H9 (cell line): ENCODE measurements at regions not wholly inside any gene's neighbourhood (a gene's known extent, or its start where the extent isn't known, plus 50 kb on each side); places are given as distances from the start of the nearest gene placed in this dataset.

ENCODE experiments used
- DNase-seq: peaks from one replicate; pipeline ENCODE4 v3.0.0-alpha.2; 2017
- H2AFZ ChIP-seq: one replicate; pipeline ENCODE4 v1.6.1; 2013; ENCODE audit warnings: mild to moderate bottlenecking, low read length, control low read depth, moderate library complexity
- H2AK5ac ChIP-seq: 2 replicates; pipeline ENCODE4 v1.6.1; 2013; ENCODE audit warnings: low read length, control low read depth, mixed read lengths; ENCODE audit not compliant: insufficient read length
- H2BK120ac ChIP-seq: one replicate; pipeline ENCODE4 v1.6.1; 2013; ENCODE audit warnings: low read depth, mild to moderate bottlenecking, low read length, control low read depth, inconsistent platforms; ENCODE audit not compliant: poor library complexity, severe bottlenecking
- H2BK12ac ChIP-seq: 2 replicates; pipeline ENCODE4 v1.6.1; 2013; ENCODE audit warnings: low read length, control low read depth, mixed read lengths, low read depth; ENCODE audit not compliant: insufficient read length
- H2BK15ac ChIP-seq: 2 replicates; pipeline ENCODE4 v1.6.1; 2013; ENCODE audit warnings: low read depth, low read length, control low read depth
- H2BK20ac ChIP-seq: one replicate; pipeline ENCODE4 v1.6.1; 2013; ENCODE audit warnings: low read depth, mild to moderate bottlenecking, low read length, control low read depth, inconsistent platforms; ENCODE audit not compliant: poor library complexity, severe bottlenecking
- H2BK5ac ChIP-seq: 2 replicates; pipeline ENCODE4 v1.6.1; 2013; ENCODE audit warnings: low read length, control low read depth, mixed read lengths; ENCODE audit not compliant: insufficient read length
- H3K14ac ChIP-seq: 2 replicates; pipeline ENCODE4 v1.6.1; 2013; ENCODE audit warnings: low read length, control low read depth; ENCODE audit not compliant: insufficient read depth
- H3K18ac ChIP-seq: 2 replicates; pipeline ENCODE4 v1.6.1; 2013; ENCODE audit warnings: low read depth, mild to moderate bottlenecking, mixed read lengths, low read length, control low read depth; ENCODE audit not compliant: insufficient read length
- H3K23ac ChIP-seq: 2 replicates; pipeline ENCODE4 v1.6.1; 2013; ENCODE audit warnings: low read length, control low read depth, mixed read lengths, low read depth; ENCODE audit not compliant: insufficient read length
- H3K23me2 ChIP-seq: 2 replicates; pipeline ENCODE4 v1.6.1; 2013; ENCODE audit warnings: low read depth, mild to moderate bottlenecking, mixed read lengths, low read length, control low read depth; ENCODE audit not compliant: insufficient read length, poor library complexity, severe bottlenecking
- H3K27ac ChIP-seq: 2 replicates; pipeline ENCODE4 v1.5.1; 2013; ENCODE audit warnings: low read length, control low read depth, mixed read lengths, low read depth; ENCODE audit not compliant: insufficient read length
- H3K27me3 ChIP-seq: 2 replicates; pipeline ENCODE4 v1.6.1; 2013; ENCODE audit warnings: low read length, control low read depth, inconsistent platforms; ENCODE audit not compliant: insufficient read depth
- H3K4ac ChIP-seq: 2 replicates; pipeline ENCODE4 v1.6.1; 2013; ENCODE audit warnings: low read depth, mild to moderate bottlenecking, control low read depth, inconsistent platforms, low read length, moderate library complexity
- H3K4me1 ChIP-seq: 2 replicates; pipeline ENCODE4 v1.6.1; 2013; ENCODE audit warnings: low read length, control low read depth, inconsistent platforms; ENCODE audit not compliant: insufficient read depth
- H3K4me2 ChIP-seq: 2 replicates; pipeline ENCODE4 v1.6.1; 2013; ENCODE audit warnings: low read length, control low read depth, mixed read lengths; ENCODE audit not compliant: insufficient read length, insufficient read depth
- H3K56ac ChIP-seq: 2 replicates; pipeline ENCODE4 v1.6.1; 2013; ENCODE audit warnings: low read depth, mild to moderate bottlenecking, mixed read lengths, low read length, control low read depth; ENCODE audit not compliant: insufficient read length
- H3K79me1 ChIP-seq: 2 replicates; pipeline ENCODE4 v1.6.1; 2013; ENCODE audit warnings: low read depth, mild to moderate bottlenecking, moderate library complexity, low read length, control low read depth, inconsistent platforms; ENCODE audit not compliant: insufficient read depth, poor library complexity, severe bottlenecking
- H3K79me2 ChIP-seq: 2 replicates; pipeline ENCODE4 v1.6.1; 2013; ENCODE audit warnings: low read length, control low read depth, inconsistent platforms; ENCODE audit not compliant: insufficient read depth
- H3K9ac ChIP-seq: 2 replicates; pipeline ENCODE4 v1.6.1; 2013; ENCODE audit warnings: low read length, control low read depth, mixed read lengths; ENCODE audit not compliant: insufficient read length; ENCODE audit errors: extremely low read depth
- H3K9me3 ChIP-seq: one replicate; pipeline ENCODE4 v1.6.1; 2013; ENCODE audit warnings: low read depth, low read length, inconsistent platforms; ENCODE audit not compliant: control insufficient read depth
- H3T11ph ChIP-seq: one replicate; pipeline ENCODE4 v1.6.1; 2013; ENCODE audit warnings: mild to moderate bottlenecking, low read length, control low read depth, inconsistent platforms
- H4K20me1 ChIP-seq: one replicate; pipeline ENCODE4 v1.6.1; 2013; ENCODE audit not compliant: control insufficient read depth, insufficient read length, insufficient read depth
- H4K5ac ChIP-seq: 2 replicates; pipeline ENCODE4 v1.6.1; 2013; ENCODE audit warnings: low read depth, mild to moderate bottlenecking, mixed read lengths, low read length, control low read depth; ENCODE audit not compliant: insufficient read length
- H4K8ac ChIP-seq: replicated peaks from 2 replicates; pipeline ENCODE4 v1.6.1; 2013; ENCODE audit warnings: low read length, control low read depth, mixed read lengths, low read depth; ENCODE audit not compliant: insufficient read length
- H4K91ac ChIP-seq: 2 replicates; pipeline ENCODE4 v1.6.1; 2013; ENCODE audit warnings: low read depth, mild to moderate bottlenecking, moderate library complexity, mixed read lengths, low read length, control low read depth; ENCODE audit not compliant: insufficient read length
- H3K27ac Mint-ChIP-seq, 3 experiments: 2 replicates in 2 of 3; 3 replicates in 1 of 3; pipeline ENCODE4 v1.8.0; 2020 to 2021; ENCODE audit warnings: mixed read lengths in 3 of 3, mild to moderate bottlenecking in 1 of 3, moderate library complexity in 1 of 3
- H3K27me3 Mint-ChIP-seq: 2 replicates; pipeline ENCODE4 v1.8.0; 2021; ENCODE audit warnings: low read depth, mild to moderate bottlenecking, moderate library complexity, mixed read lengths
- H3K36me3 Mint-ChIP-seq, 3 experiments: 2 replicates in 2 of 3; 3 replicates in 1 of 3; pipeline ENCODE4 v1.8.0; 2020 to 2021; ENCODE audit warnings: low read depth in 3 of 3, mixed read lengths in 3 of 3; ENCODE audit not compliant: insufficient read depth in 1 of 3
- H3K4me1 Mint-ChIP-seq, 2 experiments: 2 replicates each; pipeline ENCODE4 v1.8.0; 2020; ENCODE audit warnings: mixed read lengths in 2 of 2
- H3K4me3 Mint-ChIP-seq, 2 experiments: 2 replicates in 1 of 2; 3 replicates in 1 of 2; pipeline ENCODE4 v1.8.0; 2020 to 2021; ENCODE audit warnings: mild to moderate bottlenecking in 2 of 2, mixed read lengths in 2 of 2, moderate library complexity in 1 of 2
- H3K9me3 Mint-ChIP-seq, 2 experiments: 2 replicates in 1 of 2; 3 replicates in 1 of 2; pipeline ENCODE4 v1.8.0; 2020; ENCODE audit warnings: mild to moderate bottlenecking in 2 of 2, mixed read lengths in 2 of 2, moderate library complexity in 1 of 2
- CTCF ChIP-seq: fragments of 200-600 bp; sonication (generic); conservative IDR thresholded peaks from 3 replicates; pipeline ENCODE4 v1.8.0; 2021; ENCODE audit warnings: antibody characterized with exemption, mild to moderate bottlenecking
- WGBS: extraction: QIAGEN DNeasy Blood & Tissue Kit; methylation state at CpG from one replicate; pipeline ENCODE4 v1.1.7; 2013; ENCODE audit warnings: missing lambda C conversion rate, low lambda C conversion rate, mixed read lengths; ENCODE audit not compliant: insufficient read length; ENCODE audit errors: extremely low coverage; 5-methylcytosine and 5-hydroxymethylcytosine counted together

- no peak for DNase-seq
- H4K91ac ChIP-seq = no peak overlapping the region
- H3K23ac ChIP-seq = no peak overlapping the region
- TF ChIP-seq CTCF = no peak
- H4K8ac ChIP-seq = no peak overlapping the region
- Mint-ChIP-seq H3K9me3 (no peaks in the 10 kb centered on the region; a peak in 1 of 5 replicates), H3K27ac (no peak overlapping the region; a peak in 1 of 7 replicates), H3K4me3 (no peak overlapping the region), H3K36me3 (no peaks in the 10 kb centered on the region), H3K4me1 (peaks cover 5 to 8% of the 10 kb centered on the region in 2 experiments), H3K27me3 (no peaks in the 10 kb centered on the region; the same call in 1 of the 2 replicates)
- no peak overlapping the region for H2AFZ ChIP-seq
- no peak overlapping the region for H2BK5ac ChIP-seq
- H4K20me1 ChIP-seq = no peaks in the 10 kb centered on the region
- H3K56ac ChIP-seq = no peak overlapping the region
- no peak overlapping the region for H2BK120ac ChIP-seq
- H3K4ac ChIP-seq = no peak overlapping the region
- no peak overlapping the region for H3K18ac ChIP-seq
- H3K4me2 ChIP-seq = no peak overlapping the region
- H3K4me1 ChIP-seq = peaks cover 3% of the 10 kb centered on the region; the same call in 1 of the 2 replicates
- H3K9ac ChIP-seq = no peak overlapping the region
- no peak overlapping the region for H3T11ph ChIP-seq
- H4K5ac ChIP-seq = no peak overlapping the region
- H3K23me2 ChIP-seq = no peaks in the 10 kb centered on the region
- H2BK12ac ChIP-seq = no peak overlapping the region
- H3K27me3 ChIP-seq = no peaks in the 10 kb centered on the region
- no peak overlapping the region for H2AK5ac ChIP-seq
- no peaks in the 10 kb centered on the region for H3K79me1 ChIP-seq
- H2BK15ac ChIP-seq = no peak overlapping the region
- WGBS = no CpG with 5 or more reads among the region's 9 CpGs
- no peak overlapping the region for H3K27ac ChIP-seq
- no peak overlapping the region for H3K14ac ChIP-seq
- no peak overlapping the region for H2BK20ac ChIP-seq
- no peaks in the 10 kb centered on the region for H3K79me2 ChIP-seq
- no peaks in the 10 kb centered on the region for H3K9me3 ChIP-seq
Measured at GRCh38 chr6:148203970-148204369, 138.7 kb upstream of the SASH1 start.
